Activated effector memory CD4-positive, alpha-beta T cell treated with anti-CD3 and anti-CD28 coated beads, Interleukin-2, amount 50 U/mL, for 16 hours (primary cell): ENCODE measurements at regions not wholly inside any gene's neighbourhood (a gene's known extent, or its start where the extent isn't known, plus 50 kb on each side); places are given as distances from the start of the nearest gene placed in this dataset.
"Not testable (repeated sequence)": the region's sequence is repeated elsewhere in the genome, so short reads cannot be mapped to it uniquely, and the experiment has no call there.

Source experiments
- DNase-seq: peaks from one replicate; pipeline ENCODE4 v3.0.0-alpha.2; 2020

GRCh38 chr5:166624573-166624972 is 1666.9 kb upstream of the WWC1 start:
- DNase-seq, result no peak

GRCh38 chr5:166625210-166625865 is 1666.1 kb upstream of the WWC1 start:
- no peak for DNase-seq

GRCh38 chr5:166637295-166637694 is 1654.2 kb upstream of the WWC1 start:
- DNase-seq, result no peak

GRCh38 chr5:166639151-166639550 is 1652.3 kb upstream of the WWC1 start:
- DNase-seq, result no peak

GRCh38 chr5:166640136-166640535 is 1651.3 kb upstream of the WWC1 start:
- DNase-seq, result not testable (repeated sequence)

GRCh38 chr5:166648736-166649135 is 1642.7 kb upstream of the WWC1 start:
- DNase-seq, result no peak

- no peak for DNase-seq
These were observed 1641.8 kb upstream of the WWC1 start for GRCh38 chr5:166649676-166650075.

- no peak for DNase-seq
These were observed 1640.2 kb upstream of the WWC1 start for GRCh38 chr5:166651234-166651633.

GRCh38 chr5:166671811-166672210 is 1619.6 kb upstream of the WWC1 start:
- no peak for DNase-seq

- DNase-seq, result no peak
These were observed 1619.0 kb upstream of the WWC1 start for GRCh38 chr5:166672431-166672830.

GRCh38 chr5:166677891-166678290 is 1613.6 kb upstream of the WWC1 start:
- no peak for DNase-seq

GRCh38 chr5:166679331-166679730 is 1612.1 kb upstream of the WWC1 start:
- DNase-seq, result no peak

GRCh38 chr5:166695326-166695725 is 1596.1 kb upstream of the WWC1 start:
- no peak for DNase-seq

GRCh38 chr5:166708291-166708690 is 1583.2 kb upstream of the WWC1 start:
- no peak for DNase-seq

- DNase-seq, result no peak
These were observed 1581.8 kb upstream of the WWC1 start for GRCh38 chr5:166709691-166710090.

GRCh38 chr5:166710271-166710670 is 1581.2 kb upstream of the WWC1 start:
- DNase-seq, result no peak

- no peak for DNase-seq
These were observed 1578.8 kb upstream of the WWC1 start for GRCh38 chr5:166712447-166713185.

- DNase-seq, result no peak
These were observed 1578.2 kb upstream of the WWC1 start for GRCh38 chr5:166713295-166713694.

- no peak for DNase-seq
These were observed 1574.5 kb upstream of the WWC1 start for GRCh38 chr5:166716856-166717492.

GRCh38 chr5:166719991-166720390 is 1571.5 kb upstream of the WWC1 start:
- no peak for DNase-seq

- DNase-seq, result no peak
These were observed 1568.5 kb upstream of the WWC1 start for GRCh38 chr5:166722939-166723338.

GRCh38 chr5:166724284-166724683 is 1567.2 kb upstream of the WWC1 start:
- DNase-seq, result no peak

- DNase-seq, result no peak
These were observed 1565.9 kb upstream of the WWC1 start for GRCh38 chr5:166725593-166725992.

- no peak for DNase-seq
These were observed 1565.0 kb upstream of the WWC1 start for GRCh38 chr5:166726406-166726805.
